Activated CD8-positive, alpha-beta T cell treated with anti-CD3 and anti-CD28 coated beads, Interleukin-2, amount 10 ng/mL, durations not matched to agents 7 days and 5 days (primary cell): ENCODE measurements at regions not wholly inside any gene's neighbourhood (a gene's known extent, or its start where the extent isn't known, plus 50 kb on each side); places are given as distances from the start of the nearest gene placed in this dataset.

Experiments used
- ATAC-seq: fragments of 150-1000 bp; cut with Tn5 transposase; one replicate; pipeline ENCODE4 v1.10.0; 2021; ENCODE audit warnings: moderate library complexity
- CTCF ChIA-PET: fragments of 350-600 bp; sonication (Branson Sonifier 250); formaldehyde crosslinking; loops from one replicate; lab custom pipeline; 2021; ENCODE audit warnings: antibody characterized with exemption; lab: Charles Lee
- POLR2A ChIA-PET: fragments of 350-600 bp; sonication (Branson Sonifier 250); formaldehyde crosslinking; loops from one replicate; lab custom pipeline; 2021; ENCODE audit warnings: antibody characterized with exemption; lab: Charles Lee
- DNase-seq: peaks from one replicate; pipeline ENCODE4 v3.0.0-alpha.2; 2020
- H3K27ac Mint-ChIP-seq: one replicate; pipeline ENCODE4 v1.8.0; 2021; ENCODE audit warnings: mild to moderate bottlenecking, mixed read lengths
- H3K27me3 Mint-ChIP-seq: one replicate; pipeline ENCODE4 v1.8.0; 2021; ENCODE audit warnings: low read depth, mixed read lengths
- H3K36me3 Mint-ChIP-seq: one replicate; pipeline ENCODE4 v1.8.0; 2021; ENCODE audit warnings: low read depth, mixed read lengths
- H3K4me1 Mint-ChIP-seq: one replicate; pipeline ENCODE4 v1.8.0; 2021; ENCODE audit warnings: low read depth, mixed read lengths
- H3K4me3 Mint-ChIP-seq: one replicate; pipeline ENCODE4 v1.8.0; 2021; ENCODE audit warnings: mild to moderate bottlenecking, mixed read lengths
- H3K9me3 Mint-ChIP-seq: one replicate; pipeline ENCODE4 v1.8.0; 2022; ENCODE audit warnings: mixed read lengths; ENCODE audit not compliant: insufficient read depth

- Mint-ChIP-seq H3K27me3 (no peaks in the 10 kb centered on the region), H3K4me3 (no peak overlapping the region), H3K36me3 (no peaks in the 10 kb centered on the region), H3K9me3 (no peaks in the 10 kb centered on the region), H3K27ac (no peak overlapping the region), H3K4me1 (no peaks in the 10 kb centered on the region)
- POLR2A ChIA-PET = no interaction called here
- ATAC-seq (no peak), DNase-seq (no peak)
- CTCF ChIA-PET = no interaction called here
Observed at GRCh38 chr11:115080923-115081680, 402.8 kb downstream of the NXPE2 start.

GRCh38 chr11:115081972-115082371 lies 403.6 kb downstream of the NXPE2 start:
- no peaks in the 10 kb centered on the region for H3K4me1 Mint-ChIP-seq
- H3K27me3 Mint-ChIP-seq = no peaks in the 10 kb centered on the region
- DNase-seq (no peak), ATAC-seq (no peak)
- no peak overlapping the region for H3K4me3 Mint-ChIP-seq
- no peaks in the 10 kb centered on the region for H3K36me3 Mint-ChIP-seq
- POLR2A ChIA-PET = no interaction called here
- no peak overlapping the region for H3K27ac Mint-ChIP-seq
- H3K9me3 Mint-ChIP-seq = no peaks in the 10 kb centered on the region
- CTCF ChIA-PET = no interaction called here

- H3K27me3 Mint-ChIP-seq = no peaks in the 10 kb centered on the region
- H3K4me1 Mint-ChIP-seq = no peaks in the 10 kb centered on the region
- no peak for ATAC-seq
- no peaks in the 10 kb centered on the region for H3K36me3 Mint-ChIP-seq
- H3K9me3 Mint-ChIP-seq = no peaks in the 10 kb centered on the region
- H3K27ac Mint-ChIP-seq = no peak overlapping the region
- no peak for DNase-seq
- H3K4me3 Mint-ChIP-seq = no peak overlapping the region
- ChIA-PET POLR2A (no interaction called here), CTCF (no interaction called here)
Observed at GRCh38 chr11:115083144-115083806, 404.9 kb downstream of the NXPE2 start.

- POLR2A ChIA-PET = no interaction called here
- no peaks in the 10 kb centered on the region for H3K4me1 Mint-ChIP-seq
- CTCF ChIA-PET = no interaction called here
- H3K36me3 Mint-ChIP-seq = no peaks in the 10 kb centered on the region
- H3K9me3 Mint-ChIP-seq = no peaks in the 10 kb centered on the region
- no peak for DNase-seq
- no peaks in the 10 kb centered on the region for H3K27me3 Mint-ChIP-seq
- no peak overlapping the region for H3K27ac Mint-ChIP-seq
- ATAC-seq = no peak
- H3K4me3 Mint-ChIP-seq = no peak overlapping the region
Observed at GRCh38 chr11:115084231-115084630, 405.9 kb downstream of the NXPE2 start.

GRCh38 chr11:115085461-115086210 lies 407.3 kb downstream of the NXPE2 start:
- Mint-ChIP-seq H3K9me3 (no peaks in the 10 kb centered on the region), H3K4me1 (no peaks in the 10 kb centered on the region), H3K4me3 (no peak overlapping the region), H3K36me3 (no peaks in the 10 kb centered on the region), H3K27me3 (no peaks in the 10 kb centered on the region), H3K27ac (no peak overlapping the region)
- CTCF ChIA-PET = no interaction called here
- DNase-seq (no peak), ATAC-seq (no peak)
- POLR2A ChIA-PET = no interaction called here

GRCh38 chr11:115087791-115088190 lies 409.5 kb downstream of the NXPE2 start:
- H3K27ac Mint-ChIP-seq = no peak overlapping the region
- POLR2A ChIA-PET = no interaction called here
- no peaks in the 10 kb centered on the region for H3K4me1 Mint-ChIP-seq
- CTCF ChIA-PET = no interaction called here
- no peaks in the 10 kb centered on the region for H3K9me3 Mint-ChIP-seq
- no peak for DNase-seq
- no peak for ATAC-seq
- H3K36me3 Mint-ChIP-seq = no peaks in the 10 kb centered on the region
- no peak overlapping the region for H3K4me3 Mint-ChIP-seq
- H3K27me3 Mint-ChIP-seq = no peaks in the 10 kb centered on the region

- no peak overlapping the region for H3K27ac Mint-ChIP-seq
- no peaks in the 10 kb centered on the region for H3K27me3 Mint-ChIP-seq
- ChIA-PET CTCF (no interaction called here), POLR2A (no interaction called here)
- no peaks in the 10 kb centered on the region for H3K36me3 Mint-ChIP-seq
- DNase-seq = no peak
- no peak for ATAC-seq
- H3K4me1 Mint-ChIP-seq = no peaks in the 10 kb centered on the region
- H3K9me3 Mint-ChIP-seq = no peaks in the 10 kb centered on the region
- H3K4me3 Mint-ChIP-seq = no peak overlapping the region
Observed at GRCh38 chr11:115092516-115092915, 411.7 kb downstream of the CADM1 start.

- Mint-ChIP-seq H3K4me3 (no peak overlapping the region), H3K27ac (no peak overlapping the region), H3K36me3 (no peaks in the 10 kb centered on the region), H3K27me3 (no peaks in the 10 kb centered on the region), H3K4me1 (no peaks in the 10 kb centered on the region), H3K9me3 (no peaks in the 10 kb centered on the region)
- ATAC-seq (no peak), DNase-seq (no peak)
- ChIA-PET POLR2A (no interaction called here), CTCF (no interaction called here)
Observed at GRCh38 chr11:115097796-115098408, 406.3 kb downstream of the CADM1 start.

- Mint-ChIP-seq H3K4me3 (no peak overlapping the region), H3K27me3 (no peaks in the 10 kb centered on the region), H3K4me1 (no peaks in the 10 kb centered on the region), H3K36me3 (no peaks in the 10 kb centered on the region), H3K9me3 (no peaks in the 10 kb centered on the region), H3K27ac (no peak overlapping the region)
- ATAC-seq (no peak), DNase-seq (no peak)
- POLR2A ChIA-PET = no interaction called here
- CTCF ChIA-PET = no interaction called here
Observed at GRCh38 chr11:115100706-115101105, 403.5 kb downstream of the CADM1 start.

- no peaks in the 10 kb centered on the region for H3K27me3 Mint-ChIP-seq
- DNase-seq (no peak), ATAC-seq (no peak)
- H3K4me3 Mint-ChIP-seq = no peak overlapping the region
- H3K36me3 Mint-ChIP-seq = no peaks in the 10 kb centered on the region
- CTCF ChIA-PET = no interaction called here
- H3K9me3 Mint-ChIP-seq = no peaks in the 10 kb centered on the region
- H3K4me1 Mint-ChIP-seq = no peaks in the 10 kb centered on the region
- POLR2A ChIA-PET = no interaction called here
- H3K27ac Mint-ChIP-seq = no peak overlapping the region
Observed at GRCh38 chr11:115103921-115104320, 400.3 kb downstream of the CADM1 start.

GRCh38 chr11:115104851-115105453 lies 399.3 kb downstream of the CADM1 start:
- ChIA-PET POLR2A (no interaction called here), CTCF (no interaction called here)
- no peak overlapping the region for H3K27ac Mint-ChIP-seq
- ATAC-seq (no peak), DNase-seq (no peak)
- no peaks in the 10 kb centered on the region for H3K27me3 Mint-ChIP-seq
- H3K4me3 Mint-ChIP-seq = no peak overlapping the region
- H3K9me3 Mint-ChIP-seq = no peaks in the 10 kb centered on the region
- no peaks in the 10 kb centered on the region for H3K36me3 Mint-ChIP-seq
- H3K4me1 Mint-ChIP-seq = no peaks in the 10 kb centered on the region
